Stimulated activated effector memory CD8-positive, alpha-beta T cell treated with anti-CD3 and anti-CD28 coated beads, Interleukin-12 subunit alpha, Interleukin-12 subunit beta, amount 100 ng/mL, for 72 hours (primary cell): ENCODE measurements at regions not wholly inside any gene's neighbourhood (a gene's known extent, or its start where the extent isn't known, plus 50 kb on each side); places are given as distances from the start of the nearest gene placed in this dataset.
A peak's percentile ranks its signal among the peaks of the same experiment; 100 is the strongest.

ENCODE experiments used
- ATAC-seq: fragments of 150-1000 bp; cut with Tn5 transposase; 2 replicates; pipeline ENCODE4 v1.10.0; 2021
- DNase-seq, 2 donors: peaks; one replicate each; pipeline ENCODE4 v3.0.0; 2021 to 2022; ENCODE audit warnings: low spot score in 2 of 2
- H3K27ac Mint-ChIP-seq: one replicate; pipeline ENCODE4 v1.8.0; 2022; ENCODE audit warnings: mild to moderate bottlenecking, mixed read lengths
- H3K36me3 Mint-ChIP-seq: one replicate; pipeline ENCODE4 v1.8.0; 2022; ENCODE audit warnings: mild to moderate bottlenecking, mixed read lengths
- H3K4me1 Mint-ChIP-seq: one replicate; pipeline ENCODE4 v1.8.0; 2022; ENCODE audit warnings: mixed read lengths
- H3K4me3 Mint-ChIP-seq: one replicate; pipeline ENCODE4 v1.8.0; 2022; ENCODE audit warnings: mild to moderate bottlenecking, mixed read lengths
- H3K9me3 Mint-ChIP-seq: one replicate; pipeline ENCODE4 v1.8.0; 2022; ENCODE audit warnings: mixed read lengths

- ATAC-seq (no peak), DNase-seq (no peak)
- no peaks in the 10 kb centered on the region for H3K36me3 Mint-ChIP-seq
- no peaks in the 10 kb centered on the region for H3K9me3 Mint-ChIP-seq
- H3K4me3 Mint-ChIP-seq = no peak overlapping the region
- H3K4me1 Mint-ChIP-seq = peaks cover 9% of the 10 kb centered on the region
- H3K27ac Mint-ChIP-seq = no peak overlapping the region
Observed at GRCh38 chr15:92705764-92706163, 50.2 kb upstream of the FAM174B start.

GRCh38 chr15:92706201-92706600, 50.6 kb upstream of the FAM174B start:
- ATAC-seq = no peak
- no peak overlapping the region for H3K4me3 Mint-ChIP-seq
- peaks cover 9% of the 10 kb centered on the region for H3K4me1 Mint-ChIP-seq
- DNase-seq = no peak
- H3K27ac Mint-ChIP-seq = no peak overlapping the region
- no peaks in the 10 kb centered on the region for H3K36me3 Mint-ChIP-seq
- no peaks in the 10 kb centered on the region for H3K9me3 Mint-ChIP-seq

DNA sequence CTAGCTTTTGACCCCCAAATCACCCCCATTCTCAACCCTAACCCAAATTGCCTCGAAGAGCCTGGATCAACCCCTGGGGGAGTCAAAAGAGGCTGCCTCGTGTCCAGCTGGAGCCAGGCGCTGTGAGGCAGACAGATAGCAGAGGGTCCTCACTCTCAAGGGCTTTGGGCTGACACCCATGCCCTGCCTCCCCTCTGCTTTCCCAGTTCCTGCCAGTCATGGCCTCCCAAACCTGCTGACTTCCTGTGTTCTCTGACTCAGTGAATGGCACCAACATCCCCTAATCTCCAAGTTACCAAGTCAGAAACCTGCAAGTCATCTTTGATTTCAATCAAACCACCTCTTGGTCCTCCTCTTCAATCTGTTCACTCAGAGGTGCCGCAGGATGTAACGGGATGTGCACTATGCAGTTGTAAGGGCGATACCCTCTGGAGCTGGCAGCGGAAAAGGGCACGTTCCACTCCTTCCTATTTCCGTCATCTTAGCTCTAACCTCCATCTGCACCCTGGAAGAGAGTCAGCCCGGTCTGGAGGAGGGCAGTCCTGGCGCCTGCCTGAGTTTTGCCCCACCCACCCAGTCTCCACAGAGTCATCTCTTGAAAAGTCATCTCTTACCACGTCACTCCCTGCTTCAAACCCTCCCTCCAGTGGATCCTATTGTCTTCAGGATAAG, 52.4 kb upstream of the FAM174B start:
- Mint-ChIP-seq H3K4me3 (no peak overlapping the region), H3K4me1 (peaks cover 9% of the 10 kb centered on the region), H3K36me3 (no peaks in the 10 kb centered on the region), H3K9me3 (no peaks in the 10 kb centered on the region), H3K27ac (peak overlapping the region; percentile 3)
- ATAC-seq (peak; percentile 48), DNase-seq (no peak)

DNA sequence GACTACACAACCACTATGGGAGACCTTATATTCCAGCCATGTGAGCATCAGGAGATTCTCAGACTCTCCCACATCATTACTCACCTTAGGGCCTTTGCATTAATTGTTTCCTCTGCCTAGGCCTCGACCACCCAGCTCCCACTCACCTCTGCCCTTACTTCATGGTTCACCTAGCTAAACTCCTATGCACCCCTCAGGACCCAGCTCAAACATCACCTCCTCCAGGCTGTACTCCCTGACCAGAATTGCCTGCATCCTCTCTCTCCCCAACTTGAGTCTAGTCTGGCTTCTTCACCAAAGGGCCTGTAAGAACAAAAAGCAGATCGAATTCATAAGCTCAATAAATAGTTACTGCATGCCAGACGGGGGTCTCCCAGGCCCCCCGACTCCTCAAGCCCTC, 53.1 kb upstream of the FAM174B start:
- ATAC-seq = no peak
- no peak overlapping the region for H3K27ac Mint-ChIP-seq
- no peaks in the 10 kb centered on the region for H3K36me3 Mint-ChIP-seq
- no peak for DNase-seq
- peaks cover 9% of the 10 kb centered on the region for H3K4me1 Mint-ChIP-seq
- no peak overlapping the region for H3K4me3 Mint-ChIP-seq
- H3K9me3 Mint-ChIP-seq = no peaks in the 10 kb centered on the region

GRCh38 chr15:92709110-92709790, 53.7 kb upstream of the FAM174B start:
- H3K27ac Mint-ChIP-seq = no peak overlapping the region
- DNase-seq = no peak
- ATAC-seq = no peak
- peaks cover 14% of the 10 kb centered on the region for H3K4me1 Mint-ChIP-seq
- H3K4me3 Mint-ChIP-seq = no peak overlapping the region
- H3K9me3 Mint-ChIP-seq = no peaks in the 10 kb centered on the region
- H3K36me3 Mint-ChIP-seq = no peaks in the 10 kb centered on the region

GRCh38 chr15:92711457-92711831, 55.9 kb upstream of the FAM174B start:
- no peak overlapping the region for H3K27ac Mint-ChIP-seq
- no peak overlapping the region for H3K4me3 Mint-ChIP-seq
- ATAC-seq (no peak), DNase-seq (no peak)
- H3K9me3 Mint-ChIP-seq = no peaks in the 10 kb centered on the region
- H3K4me1 Mint-ChIP-seq = peaks cover 21% of the 10 kb centered on the region
- no peaks in the 10 kb centered on the region for H3K36me3 Mint-ChIP-seq

- DNase-seq = no peak
- peak overlapping the region; percentile 69 for H3K4me3 Mint-ChIP-seq
- peaks cover 12% of the 10 kb centered on the region for H3K4me1 Mint-ChIP-seq
- peak; percentile 14 for ATAC-seq
- no peak overlapping the region for H3K27ac Mint-ChIP-seq
- H3K9me3 Mint-ChIP-seq = no peaks in the 10 kb centered on the region
- no peaks in the 10 kb centered on the region for H3K36me3 Mint-ChIP-seq
Observed at GRCh38 chr15:92714077-92714476, 58.5 kb upstream of the FAM174B start.

DNA sequence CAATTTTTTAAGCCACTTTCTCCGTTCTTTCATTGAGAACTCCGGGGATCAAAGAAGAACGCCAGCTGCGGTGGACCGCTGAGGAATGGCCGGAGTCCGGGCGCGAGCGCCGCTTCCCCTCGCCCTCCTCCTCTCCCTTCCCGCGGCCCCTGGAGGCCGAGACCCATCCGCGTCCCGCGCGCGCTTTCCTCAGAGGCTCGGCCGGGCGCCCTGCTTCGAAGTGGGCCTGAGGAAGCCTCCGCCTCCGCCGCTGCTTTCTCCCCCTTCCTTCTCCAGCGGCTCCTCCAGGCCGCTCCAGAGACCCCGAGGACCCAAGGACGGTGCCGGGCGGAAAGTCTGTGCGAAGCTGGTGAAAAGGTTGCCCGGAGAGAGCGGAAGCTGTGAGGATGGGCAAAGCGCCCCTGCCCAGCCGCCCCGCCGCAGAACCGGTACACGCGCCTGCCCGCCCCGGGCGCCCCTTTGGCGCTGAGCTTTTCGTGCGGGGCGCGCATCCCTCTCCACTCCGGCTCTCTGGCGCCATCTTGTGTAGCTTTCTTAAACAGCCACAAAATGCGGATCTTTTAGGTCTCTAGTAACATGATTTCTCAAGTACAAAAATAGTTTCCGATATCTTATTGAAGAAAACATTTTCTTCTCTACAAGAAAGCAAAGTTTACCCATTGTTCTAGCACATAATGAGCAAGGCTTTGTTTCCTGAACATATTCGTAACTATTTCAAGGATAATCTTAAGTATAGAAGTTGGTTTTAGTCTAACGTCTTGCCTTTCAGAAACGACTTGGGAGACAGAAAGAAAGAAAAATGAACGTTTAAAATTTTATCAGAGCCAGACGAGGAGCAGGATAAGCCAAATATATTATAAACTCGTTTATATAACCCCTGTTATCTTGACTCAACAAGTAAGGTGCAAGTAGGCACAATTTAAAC, 59.2 kb upstream of the FAM174B start:
- ATAC-seq = peak; percentile 80
- H3K27ac Mint-ChIP-seq = peak overlapping the region; percentile 12
- H3K4me3 Mint-ChIP-seq = peak overlapping the region; percentile 69
- no peaks in the 10 kb centered on the region for H3K9me3 Mint-ChIP-seq
- H3K4me1 Mint-ChIP-seq = peaks cover 12% of the 10 kb centered on the region
- DNase-seq = peak; percentile 75 to 91
- H3K36me3 Mint-ChIP-seq = no peaks in the 10 kb centered on the region

- H3K9me3 Mint-ChIP-seq = peaks cover 3% of the 10 kb centered on the region
- no peak for DNase-seq
- no peaks in the 10 kb centered on the region for H3K36me3 Mint-ChIP-seq
Observed at GRCh38 chr15:92715758-92716157, 60.2 kb upstream of the FAM174B start.

GRCh38 chr15:92719021-92719420, 63.4 kb upstream of the FAM174B start:
- Mint-ChIP-seq H3K4me3 (no peak overlapping the region), H3K4me1 (peaks cover 9% of the 10 kb centered on the region), H3K9me3 (peaks cover 3% of the 10 kb centered on the region), H3K36me3 (no peaks in the 10 kb centered on the region), H3K27ac (no peak overlapping the region)
- DNase-seq = no peak
- ATAC-seq = no peak

More at GRCh38 chr15:92715758-92716157, 60.2 kb upstream of the FAM174B start:
- Mint-ChIP-seq H3K4me3 (no peak overlapping the region), H3K4me1 (peaks cover 12% of the 10 kb centered on the region), H3K27ac (no peak overlapping the region)
- no peak for ATAC-seq

GRCh38 chr15:92724144-92724543, 68.6 kb upstream of the FAM174B start:
- no peaks in the 10 kb centered on the region for H3K4me1 Mint-ChIP-seq
- H3K4me3 Mint-ChIP-seq = no peak overlapping the region
- H3K27ac Mint-ChIP-seq = no peak overlapping the region
- peaks cover 3% of the 10 kb centered on the region for H3K9me3 Mint-ChIP-seq
- ATAC-seq (no peak), DNase-seq (no peak)
- H3K36me3 Mint-ChIP-seq = no peaks in the 10 kb centered on the region

DNA sequence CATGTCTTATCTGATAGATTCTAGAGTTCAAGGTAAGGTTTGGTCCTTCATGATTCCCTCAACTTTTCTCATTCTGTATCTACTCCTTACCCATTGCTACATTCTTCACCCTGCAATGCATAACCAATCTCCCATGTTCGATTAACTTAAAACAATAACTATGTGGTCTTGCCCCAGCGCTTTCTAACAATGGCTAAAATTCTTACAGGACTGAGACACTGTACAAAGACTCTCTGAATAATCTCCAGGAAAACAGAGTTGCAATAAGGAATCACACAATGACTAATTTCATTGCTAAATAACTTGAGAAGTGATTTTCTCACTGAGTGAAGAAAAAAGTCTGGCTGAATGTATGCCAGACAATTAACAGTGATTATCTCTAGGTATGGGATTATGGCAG, 69.6 kb upstream of the FAM174B start:
- Mint-ChIP-seq H3K4me3 (no peak overlapping the region), H3K4me1 (no peaks in the 10 kb centered on the region), H3K36me3 (no peaks in the 10 kb centered on the region), H3K9me3 (peaks cover 3% of the 10 kb centered on the region), H3K27ac (no peak overlapping the region)
- no peak for DNase-seq
- ATAC-seq = no peak

GRCh38 chr15:92728266-92728665, 72.7 kb upstream of the FAM174B start:
- H3K9me3 Mint-ChIP-seq = no peaks in the 10 kb centered on the region
- H3K4me3 Mint-ChIP-seq = no peak overlapping the region

GRCh38 chr15:92733090-92733933, 77.7 kb upstream of the FAM174B start:
- no peak for DNase-seq
- H3K27ac Mint-ChIP-seq = no peak overlapping the region

More at GRCh38 chr15:92728266-92728665, 72.7 kb upstream of the FAM174B start:
- ATAC-seq = no peak
- Mint-ChIP-seq H3K36me3 (no peaks in the 10 kb centered on the region), H3K27ac (no peak overlapping the region), H3K4me1 (no peaks in the 10 kb centered on the region)
- DNase-seq = no peak

More at GRCh38 chr15:92733090-92733933, 77.7 kb upstream of the FAM174B start:
- H3K9me3 Mint-ChIP-seq = no peaks in the 10 kb centered on the region
- H3K4me1 Mint-ChIP-seq = no peaks in the 10 kb centered on the region
- no peaks in the 10 kb centered on the region for H3K36me3 Mint-ChIP-seq
- no peak for ATAC-seq
- peak overlapping the region; percentile 59 for H3K4me3 Mint-ChIP-seq
